Neuronal stem cell (in vitro differentiated cells): ENCODE measurements at regions not wholly inside any gene's neighbourhood (a gene's known extent, or its start where the extent isn't known, plus 50 kb on each side); places are given as distances from the start of the nearest gene placed in this dataset.

ENCODE experiments used
- DNase-seq: peaks from one replicate; pipeline ENCODE4 v3.0.0-alpha.2; 2013; ENCODE audit warnings: low spot score
- H2AFZ ChIP-seq: one replicate; pipeline ENCODE4 v1.6.1; 2013; ENCODE audit warnings: mild to moderate bottlenecking, low read length, inconsistent platforms
- H2AK5ac ChIP-seq: 2 replicates; pipeline ENCODE4 v1.6.1; 2013; ENCODE audit warnings: low read depth, mild to moderate bottlenecking, inconsistent platforms, low read length, moderate library complexity, mixed read lengths
- H2BK120ac ChIP-seq: 2 replicates; pipeline ENCODE4 v1.6.1; 2013; ENCODE audit warnings: low read depth, mild to moderate bottlenecking, inconsistent platforms, low read length, moderate library complexity, mixed read lengths
- H2BK12ac ChIP-seq: one replicate; pipeline ENCODE4 v1.6.1; 2013; ENCODE audit warnings: low read length, inconsistent platforms
- H2BK15ac ChIP-seq: 2 replicates; pipeline ENCODE4 v1.6.1; 2013; ENCODE audit warnings: mild to moderate bottlenecking, low read length, inconsistent platforms, mixed read lengths
- H2BK5ac ChIP-seq: one replicate; pipeline ENCODE4 v1.6.1; 2013; ENCODE audit warnings: inconsistent platforms, mild to moderate bottlenecking, low read length, moderate library complexity
- H3K14ac ChIP-seq: one replicate; pipeline ENCODE4 v1.6.1; 2013; ENCODE audit warnings: low read length, inconsistent platforms
- H3K18ac ChIP-seq: 2 replicates; pipeline ENCODE4 v1.6.1; 2013; ENCODE audit warnings: low read length, inconsistent platforms
- H3K23ac ChIP-seq: 2 replicates; pipeline ENCODE4 v1.6.1; 2013; ENCODE audit warnings: low read depth, mild to moderate bottlenecking, mixed read lengths, low read length, inconsistent platforms; ENCODE audit not compliant: poor library complexity
- H3K27ac ChIP-seq: replicated peaks from 3 replicates; pipeline ENCODE4 v1.5.1; 2013; ENCODE audit warnings: low read length, inconsistent platforms
- H3K27me3 ChIP-seq, 3 experiments: 2 replicates each; pipeline ENCODE4 v1.6.1; 2013; ENCODE audit warnings: low read length in 3 of 3, mild to moderate bottlenecking in 2 of 3, inconsistent platforms in 1 of 3, low read depth in 1 of 3, mixed read lengths in 1 of 3, moderate library complexity in 1 of 3; ENCODE audit not compliant: control insufficient read depth in 3 of 3, insufficient read depth in 3 of 3
- H3K36me3 ChIP-seq, 2 donors: replicated peaks in 1 of 2; 2 replicates each; pipeline ENCODE4 v1.6.1; 2013; ENCODE audit warnings: low read length in 2 of 2; ENCODE audit not compliant: control insufficient read depth in 2 of 2, insufficient read depth in 2 of 2
- H3K4ac ChIP-seq: 2 replicates; pipeline ENCODE4 v1.6.1; 2013; ENCODE audit warnings: inconsistent platforms, mild to moderate bottlenecking, low read length, moderate library complexity
- H3K4me1 ChIP-seq, 2 donors: 1 replicate in 1 of 2; 2 replicates in 1 of 2; pipeline ENCODE4 v1.6.1; 2013; ENCODE audit warnings: low read length in 2 of 2, low read depth in 1 of 2; ENCODE audit not compliant: control insufficient read depth in 2 of 2, insufficient read depth in 1 of 2
- H3K4me2 ChIP-seq: one replicate; pipeline ENCODE4 v1.6.1; 2013; ENCODE audit warnings: mild to moderate bottlenecking, low read length, inconsistent platforms; ENCODE audit not compliant: insufficient read depth, poor library complexity, severe bottlenecking
- H3K4me3 ChIP-seq, 2 donors: 2 replicates each; pipeline ENCODE4 v1.5.1; 2013; ENCODE audit warnings: low read length in 2 of 2, mild to moderate bottlenecking in 2 of 2, inconsistent platforms in 1 of 2, moderate library complexity in 1 of 2
- H3K79me1 ChIP-seq: one replicate; pipeline ENCODE4 v1.6.1; 2013; ENCODE audit warnings: low read depth, mild to moderate bottlenecking, inconsistent platforms, low read length, moderate library complexity
- H3K9ac ChIP-seq: one replicate; pipeline ENCODE4 v1.6.1; 2013; ENCODE audit warnings: mild to moderate bottlenecking, low read depth, low read length, inconsistent platforms; ENCODE audit not compliant: poor library complexity
- H3K9me3 ChIP-seq, 2 donors: replicated peaks in 1 of 2; 2 replicates each; pipeline versions ENCODE3 to v1.6.1; 2013; ENCODE audit warnings: low read length in 2 of 2, mild to moderate bottlenecking in 2 of 2, inconsistent platforms in 1 of 2, low read depth in 1 of 2, mixed read lengths in 1 of 2, moderate library complexity in 1 of 2; ENCODE audit not compliant: control insufficient read depth in 2 of 2, insufficient read depth in 1 of 2
- H4K8ac ChIP-seq: one replicate; pipeline ENCODE4 v1.6.1; 2013; ENCODE audit warnings: low read depth, mild to moderate bottlenecking, inconsistent platforms, low read length, moderate library complexity
- H4K91ac ChIP-seq: one replicate; pipeline ENCODE4 v1.6.1; 2013; ENCODE audit warnings: low read length, low read depth, mild to moderate bottlenecking, inconsistent platforms; ENCODE audit not compliant: poor library complexity
- WGBS, 2 donors: extraction: QIAGEN DNeasy Blood & Tissue Kit; methylation state at CpG; one replicate each; pipeline ENCODE4 v1.1.7; 2013; ENCODE audit warnings: missing lambda C conversion rate in 2 of 2, mixed read lengths in 1 of 2; ENCODE audit not compliant: insufficient read length in 2 of 2, insufficient replicate concordance in 1 of 2; ENCODE audit errors: extremely low coverage in 2 of 2; 5-methylcytosine and 5-hydroxymethylcytosine counted together

GRCh38 chr18:76042511-76042910, 452.5 kb downstream of the ZNF516 start:
- H2BK12ac ChIP-seq = no peak overlapping the region
- H4K91ac ChIP-seq = no peak overlapping the region
- no peak overlapping the region for H2AFZ ChIP-seq
- H3K4ac ChIP-seq = no peak overlapping the region
- no peaks in the 10 kb centered on the region for H3K4me1 ChIP-seq
- no peak overlapping the region for H3K4me3 ChIP-seq
- no peak overlapping the region for H3K4me2 ChIP-seq
- no peak overlapping the region for H3K27ac ChIP-seq
- H3K27me3 ChIP-seq = no peaks in the 10 kb centered on the region
- no peak overlapping the region for H2BK15ac ChIP-seq
- no CpG with 5 or more reads among the region's 1 CpG for WGBS, 2 donors
- H3K36me3 ChIP-seq = no peaks in the 10 kb centered on the region
- no peak overlapping the region for H3K23ac ChIP-seq
- H3K14ac ChIP-seq = no peak overlapping the region
- H4K8ac ChIP-seq = no peak overlapping the region
- no peaks in the 10 kb centered on the region for H3K9me3 ChIP-seq
- no peak for DNase-seq
- H2BK120ac ChIP-seq = no peak overlapping the region
- no peak overlapping the region for H3K9ac ChIP-seq
- H2AK5ac ChIP-seq = no peak overlapping the region
- H3K18ac ChIP-seq = no peak overlapping the region
- no peak overlapping the region for H2BK5ac ChIP-seq
- no peaks in the 10 kb centered on the region for H3K79me1 ChIP-seq

GRCh38 chr18:76018210-76018609, 476.8 kb downstream of the ZNF516 start:
- H3K18ac ChIP-seq = no peak overlapping the region
- H3K27ac ChIP-seq = no peak overlapping the region
- H3K4ac ChIP-seq = no peak overlapping the region
- peak overlapping the region; percentile 79 for H4K91ac ChIP-seq
- no peak overlapping the region for H2AFZ ChIP-seq
- H3K9ac ChIP-seq = no peak overlapping the region
- no peak overlapping the region for H3K23ac ChIP-seq
- no CpG with 5 or more reads among the region's 3 CpGs for WGBS, 2 donors
- no peak for DNase-seq
- no peak overlapping the region for H3K4me3 ChIP-seq
- H4K8ac ChIP-seq = no peak overlapping the region
- no peaks in the 10 kb centered on the region for H3K36me3 ChIP-seq
- no peak overlapping the region for H2BK120ac ChIP-seq
- no peak overlapping the region for H2BK5ac ChIP-seq
- H3K79me1 ChIP-seq = no peaks in the 10 kb centered on the region
- H3K27me3 ChIP-seq = no peaks in the 10 kb centered on the region
- no peaks in the 10 kb centered on the region for H3K4me1 ChIP-seq
- no peak overlapping the region for H2BK15ac ChIP-seq
- H2AK5ac ChIP-seq = no peak overlapping the region
- no peak overlapping the region for H2BK12ac ChIP-seq
- no peaks in the 10 kb centered on the region for H3K9me3 ChIP-seq
- no peak overlapping the region for H3K4me2 ChIP-seq
- H3K14ac ChIP-seq = no peak overlapping the region

- Histone ChIP-seq H3K14ac (no peak overlapping the region), H3K4me2 (no peak overlapping the region), H3K79me1 (no peaks in the 10 kb centered on the region), H3K4ac (no peak overlapping the region), H3K36me3 (peaks cover 0 to 1% of the 10 kb centered on the region in 2 donors), H4K8ac (no peak overlapping the region), H2AK5ac (no peak overlapping the region), H3K18ac (no peak overlapping the region), H3K27ac (no peak overlapping the region), H3K23ac (no peak overlapping the region), H2BK5ac (no peak overlapping the region), H2BK120ac (no peak overlapping the region), H2AFZ (no peak overlapping the region), H2BK12ac (no peak overlapping the region), H3K9ac (no peak overlapping the region), H3K27me3 (no peaks in the 10 kb centered on the region), H3K4me1 (peaks cover 0 to 4% of the 10 kb centered on the region in 2 donors), H2BK15ac (no peak overlapping the region), H3K9me3 (peaks cover 0 to 2% of the 10 kb centered on the region in 2 donors), H4K91ac (no peak overlapping the region), H3K4me3 (no peak overlapping the region)
- DNase-seq = no peak
- WGBS, 2 donors = no CpG with 5 or more reads among the region's 1 CpG
These were observed 482.0 kb downstream of the ZNF516 start for GRCh38 chr18:76013057-76013456.

- WGBS, 2 donors = no CpG with 5 or more reads among the region's 15 CpGs
- Histone ChIP-seq H3K23ac (no peak overlapping the region), H3K4me3 (no peak overlapping the region), H2AK5ac (no peak overlapping the region), H3K27me3 (peaks cover 0 to 2% (median 0%) of the 10 kb centered on the region in 3 experiments), H3K9me3 (peaks cover 0 to 3% of the 10 kb centered on the region in 2 donors), H3K79me1 (no peaks in the 10 kb centered on the region), H4K91ac (no peak overlapping the region), H3K4me2 (no peak overlapping the region), H3K14ac (no peak overlapping the region), H3K9ac (no peak overlapping the region), H2BK120ac (no peak overlapping the region), H3K18ac (peak overlapping the region; percentile 6), H3K27ac (no peak overlapping the region), H3K36me3 (peaks cover 0 to 1% of the 10 kb centered on the region in 2 donors), H2AFZ (no peak overlapping the region), H4K8ac (no peak overlapping the region), H2BK5ac (no peak overlapping the region), H2BK12ac (no peak overlapping the region), H3K4ac (no peak overlapping the region), H3K4me1 (peaks cover 0 to 9% of the 10 kb centered on the region in 2 donors), H2BK15ac (no peak overlapping the region)
- DNase-seq = no peak
These were observed 489.3 kb downstream of the ZNF516 start for GRCh38 chr18:76005632-76006208.
